AG09319 (cell line): ENCODE measurements at regions not wholly inside any gene's neighbourhood (a gene's known extent, or its start where the extent isn't known, plus 50 kb on each side); places are given as distances from the start of the nearest gene placed in this dataset.

ENCODE experiments used
- DNase-seq: peaks from one replicate; pipeline ENCODE4 v3.0.0-alpha.2; 2010; ENCODE audit warnings: low read depth; ENCODE audit errors: extremely low read depth
- TF ChIP-seq, protein P1 (sequence below): IDR thresholded peaks from 2 replicates; pipeline ENCODE4 v1.5.1; 2011; ENCODE audit warnings: low read depth, mild to moderate bottlenecking, inconsistent platforms, low read length, moderate library complexity

GRCh38 chr12:86663716-86664115, 407.5 kb upstream of the MGAT4C start:
- no peak for DNase-seq
- TF ChIP-seq, protein P1, sequence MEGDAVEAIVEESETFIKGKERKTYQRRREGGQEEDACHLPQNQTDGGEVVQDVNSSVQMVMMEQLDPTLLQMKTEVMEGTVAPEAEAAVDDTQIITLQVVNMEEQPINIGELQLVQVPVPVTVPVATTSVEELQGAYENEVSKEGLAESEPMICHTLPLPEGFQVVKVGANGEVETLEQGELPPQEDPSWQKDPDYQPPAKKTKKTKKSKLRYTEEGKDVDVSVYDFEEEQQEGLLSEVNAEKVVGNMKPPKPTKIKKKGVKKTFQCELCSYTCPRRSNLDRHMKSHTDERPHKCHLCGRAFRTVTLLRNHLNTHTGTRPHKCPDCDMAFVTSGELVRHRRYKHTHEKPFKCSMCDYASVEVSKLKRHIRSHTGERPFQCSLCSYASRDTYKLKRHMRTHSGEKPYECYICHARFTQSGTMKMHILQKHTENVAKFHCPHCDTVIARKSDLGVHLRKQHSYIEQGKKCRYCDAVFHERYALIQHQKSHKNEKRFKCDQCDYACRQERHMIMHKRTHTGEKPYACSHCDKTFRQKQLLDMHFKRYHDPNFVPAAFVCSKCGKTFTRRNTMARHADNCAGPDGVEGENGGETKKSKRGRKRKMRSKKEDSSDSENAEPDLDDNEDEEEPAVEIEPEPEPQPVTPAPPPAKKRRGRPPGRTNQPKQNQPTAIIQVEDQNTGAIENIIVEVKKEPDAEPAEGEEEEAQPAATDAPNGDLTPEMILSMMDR, result no peak

GRCh38 chr12:86663173-86663572, 407.0 kb upstream of the MGAT4C start:
- no peak for DNase-seq
- TF ChIP-seq, protein P1, result no peak

DNA sequence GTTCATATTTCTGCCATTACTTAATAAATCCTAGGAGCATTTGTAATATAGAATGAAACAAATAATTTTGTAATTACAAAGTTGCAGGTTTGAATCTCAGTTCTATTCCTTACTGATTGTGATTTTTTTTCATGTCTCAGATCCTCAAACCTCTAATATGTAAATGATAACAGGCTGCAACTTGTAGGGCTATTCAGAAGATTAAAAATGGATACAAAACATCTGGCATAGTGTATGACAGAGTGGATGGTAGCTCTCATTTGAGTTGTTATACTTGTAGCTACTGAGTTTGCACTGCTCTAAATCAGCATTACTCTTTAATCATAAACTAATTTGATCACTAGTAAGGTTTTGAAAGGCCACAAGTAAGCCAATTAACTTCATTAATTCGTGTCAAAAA, 406.3 kb upstream of the MGAT4C start:
- DNase-seq, result no peak
- TF ChIP-seq, protein P1, result no peak

DNA sequence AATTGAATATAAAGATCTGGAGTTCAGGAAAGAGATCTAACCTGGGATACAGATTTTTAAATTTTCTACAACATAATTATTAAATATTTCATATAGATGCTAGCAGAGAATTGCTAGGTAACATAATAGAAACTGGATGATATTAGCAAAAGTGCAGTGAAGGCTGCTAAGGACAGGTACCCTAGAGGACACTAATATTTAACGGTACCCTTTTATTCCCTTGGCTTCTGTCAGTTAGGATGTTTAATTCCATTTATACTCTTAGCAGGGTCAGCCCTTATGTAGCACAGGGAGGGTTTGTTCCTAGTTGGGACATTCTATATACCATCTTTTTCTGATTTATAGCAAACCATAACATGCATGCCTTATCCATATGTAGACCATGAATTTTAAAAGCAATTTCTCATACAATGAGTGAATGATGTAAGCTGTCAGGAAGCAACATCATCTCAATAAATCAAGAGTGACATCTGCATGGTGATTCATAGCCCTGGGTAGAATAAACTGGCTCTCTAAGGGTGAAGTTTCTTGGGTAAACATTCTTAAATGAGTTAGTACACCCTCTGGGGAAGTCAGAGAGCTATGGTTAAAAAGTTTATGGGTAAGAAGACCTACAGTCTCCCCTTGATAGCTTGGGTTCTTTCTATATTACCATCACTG, 404.4 kb upstream of the MGAT4C start:
- TF ChIP-seq, protein P1, result no peak
- no peak for DNase-seq

- DNase-seq, result no peak
- TF ChIP-seq, protein P1, result no peak
Measured at GRCh38 chr12:86659985-86660384, 403.8 kb upstream of the MGAT4C start.

GRCh38 chr12:86658303-86658702, 402.1 kb upstream of the MGAT4C start:
- TF ChIP-seq, protein P1, result no peak
- no peak for DNase-seq

GRCh38 chr12:86647800-86648199, 391.6 kb upstream of the MGAT4C start:
- TF ChIP-seq, protein P1, result no peak
- DNase-seq, result no peak
